Thoracic aorta (tissue), 2 donors: ENCODE measurements at regions not wholly inside any gene's neighbourhood (a gene's known extent, or its start where the extent isn't known, plus 50 kb on each side); places are given as distances from the start of the nearest gene placed in this dataset.

ENCODE experiments used
- ATAC-seq: fragments of 150-250 bp; one replicate; pipeline ENCODE4 v1.8.0; 2017; ENCODE audit warnings: low read depth; ENCODE audit not compliant: insufficient number of reproducible peaks, low FRiP score
- DNase-seq: peaks from one replicate; pipeline ENCODE4 v3.0.0-alpha.2; 2020; ENCODE audit warnings: low spot score
- H3K27ac ChIP-seq, 2 donors: fragments of 200-600 bp; sonication (generic); 1 replicate in 1 of 2; 2 replicates in 1 of 2; pipeline ENCODE4 v1.5.1; 2016; ENCODE audit warnings: mild to moderate bottlenecking in 2 of 2, moderate library complexity in 2 of 2
- H3K27me3 ChIP-seq: fragments of 200-600 bp; sonication (generic); replicated peaks from 2 replicates; pipeline ENCODE4 v1.6.0; 2016; ENCODE audit warnings: mild to moderate bottlenecking; ENCODE audit not compliant: insufficient read depth
- H3K36me3 ChIP-seq: fragments of 200-600 bp; sonication (generic); one replicate; pipeline ENCODE4 v1.5.1; 2016
- H3K4me1 ChIP-seq, 2 donors: fragments of 200-600 bp; sonication (generic); 1 replicate in 1 of 2; 2 replicates in 1 of 2; pipeline versions ENCODE4 v1.5.1 to v1.6.0; 2016; ENCODE audit warnings: low read depth in 2 of 2, mild to moderate bottlenecking in 1 of 2; ENCODE audit not compliant: control insufficient read depth in 1 of 2
- H3K4me3 ChIP-seq: fragments of 200-600 bp; sonication (generic); 2 replicates; pipeline ENCODE4 v1.5.1; 2016; ENCODE audit warnings: mild to moderate bottlenecking
- H3K9me3 ChIP-seq: fragments of 200-600 bp; sonication (generic); 2 replicates; pipeline ENCODE4 v1.5.1; 2016
- CTCF ChIP-seq: fragments of 200-600 bp; sonication (generic); IDR thresholded peaks from one replicate; pipeline ENCODE4 v1.5.1; 2019; ENCODE audit warnings: antibody characterized with exemption

GRCh38 chr2:239876271-239876947, 148.7 kb downstream of the NDUFA10 start:
- Histone ChIP-seq H3K27me3 (no peaks in the 10 kb centered on the region), H3K27ac (no peak overlapping the region), H3K9me3 (no peaks in the 10 kb centered on the region), H3K4me3 (no peak overlapping the region), H3K4me1 (peaks cover 6% of the 10 kb centered on the region in 2 donors), H3K36me3 (no peaks in the 10 kb centered on the region)
- no peak for ATAC-seq
- DNase-seq: no peak
- TF ChIP-seq CTCF: no peak

GRCh38 chr2:239874636-239875356, 150.3 kb downstream of the NDUFA10 start:
- DNase-seq (no peak), ATAC-seq (no peak)
- no peak for TF ChIP-seq CTCF

GRCh38 chr2:239873656-239874635, 151.2 kb downstream of the NDUFA10 start:
- ATAC-seq (no peak), DNase-seq (no peak)
- Histone ChIP-seq H3K9me3 (no peaks in the 10 kb centered on the region), H3K27me3 (no peaks in the 10 kb centered on the region), H3K36me3 (no peaks in the 10 kb centered on the region), H3K4me1 (no peaks in the 10 kb centered on the region), H3K4me3 (no peak overlapping the region), H3K27ac (no peak overlapping the region)
- TF ChIP-seq CTCF: no peak

More at GRCh38 chr2:239874636-239875356, 150.3 kb downstream of the NDUFA10 start:
- H3K36me3 ChIP-seq: no peaks in the 10 kb centered on the region
- no peak overlapping the region for H3K4me3 ChIP-seq
- no peaks in the 10 kb centered on the region for H3K9me3 ChIP-seq
- H3K27ac ChIP-seq: no peak overlapping the region
- H3K27me3 ChIP-seq: no peaks in the 10 kb centered on the region
- H3K4me1 ChIP-seq: no peaks in the 10 kb centered on the region

GRCh38 chr2:239871481-239872435, 153.4 kb downstream of the NDUFA10 start:
- Histone ChIP-seq H3K4me3 (no peak overlapping the region), H3K36me3 (no peaks in the 10 kb centered on the region), H3K27me3 (no peaks in the 10 kb centered on the region), H3K9me3 (no peaks in the 10 kb centered on the region), H3K4me1 (no peaks in the 10 kb centered on the region), H3K27ac (no peak overlapping the region)
- ATAC-seq (no peak), DNase-seq (no peak)
- TF ChIP-seq CTCF: no peak
